HEK293 (cell line): ENCODE measurements at regions not wholly inside any gene's neighbourhood (a gene's known extent, or its start where the extent isn't known, plus 50 kb on each side); places are given as distances from the start of the nearest gene placed in this dataset.

ENCODE experiments used
- CTCF ChIA-PET: fragments of 350-600 bp; formaldehyde crosslinking; extraction: SDS; loops from one replicate; lab custom pipeline; 2021; ENCODE audit warnings: antibody characterized with exemption; lab: Yijun Ruan, JAX
- POLR2A ChIA-PET: fragments of 300-600 bp; formaldehyde crosslinking; extraction: SDS; loops from one replicate; lab custom pipeline; 2020; ENCODE audit warnings: antibody characterized with exemption, inconsistent platforms; lab: Yijun Ruan, JAX
- H3K27ac ChIP-seq: fragments of 200-500 bp; sonication (Bioruptor generic); 2 replicates; pipeline ENCODE4 v1.5.1; 2014; ENCODE audit warnings: low read depth, low read length, control low read depth, inconsistent platforms; ENCODE audit errors: extremely low read depth
- H3K36me3 ChIP-seq, 2 experiments: fragments of 200-500 bp in 1 of 2; sonication (Bioruptor generic) in 1 of 2; 1 replicate in 1 of 2; 2 replicates in 1 of 2; pipeline ENCODE4 v1.5.1; 2014 to 2017; ENCODE audit warnings: inconsistent platforms in 2 of 2, low read length in 2 of 2; ENCODE audit not compliant: control insufficient read depth in 2 of 2, insufficient read depth in 1 of 2
- H3K4me1 ChIP-seq: fragments of 200-500 bp; sonication (Bioruptor generic); 2 replicates; pipeline ENCODE4 v1.5.1; 2014; ENCODE audit warnings: mild to moderate bottlenecking, low read length, inconsistent platforms; ENCODE audit not compliant: control insufficient read depth, insufficient read depth
- H3K4me3 ChIP-seq: 2 replicates; pipeline ENCODE4 v1.5.1; 2011; ENCODE audit warnings: low read depth, mild to moderate bottlenecking, control low read depth, low read length, moderate library complexity
- H3K9me3 ChIP-seq: fragments of 200-500 bp; sonication (Bioruptor generic); 2 replicates; pipeline ENCODE4 v1.5.1; 2014; ENCODE audit warnings: low read depth, low read length, inconsistent platforms; ENCODE audit not compliant: control insufficient read depth, insufficient read depth
- IKZF3 ChIP-seq: fragments of 450-650 bp; IDR thresholded peaks from 2 replicates; pipeline ENCODE4 v1.5.0; 2018; ENCODE audit warnings: missing biosample characterization, mild to moderate bottlenecking, missing genetic modification characterization, moderate library complexity
- INSM2 ChIP-seq: fragments of 450-650 bp; formaldehyde crosslinking; IDR thresholded peaks from 2 replicates; pipeline ENCODE4 v1.5.1; 2016; ENCODE audit warnings: missing biosample characterization, missing genetic modification characterization
- KLF1 ChIP-seq: fragments of 450-650 bp; formaldehyde crosslinking; IDR thresholded peaks from 2 replicates; pipeline ENCODE4 v1.5.1; 2016; ENCODE audit warnings: missing biosample characterization, missing genetic modification characterization
- KLF8 ChIP-seq: fragments of 450-650 bp; formaldehyde crosslinking; IDR thresholded peaks from 2 replicates; pipeline ENCODE4 v1.5.1; 2016; ENCODE audit warnings: missing biosample characterization, missing genetic modification characterization
- REPIN1 ChIP-seq: fragments of 450-650 bp; formaldehyde crosslinking; IDR thresholded peaks from 2 replicates; pipeline ENCODE4 v1.5.1; 2017; ENCODE audit warnings: missing biosample characterization, missing genetic modification characterization, low read depth
- SCRT1 ChIP-seq: fragments of 450-650 bp; formaldehyde crosslinking; IDR thresholded peaks from 2 replicates; pipeline ENCODE4 v1.5.1; 2016; ENCODE audit warnings: missing biosample characterization, missing genetic modification characterization, borderline replicate concordance
- ZFP41 ChIP-seq: fragments of 450-650 bp; formaldehyde crosslinking; IDR thresholded peaks from 2 replicates; pipeline ENCODE4 v1.5.1; 2016; ENCODE audit warnings: missing biosample characterization, missing genetic modification characterization, borderline replicate concordance
- ZNF223 ChIP-seq: fragments of 450-650 bp; formaldehyde crosslinking; IDR thresholded peaks from 2 replicates; pipeline ENCODE4 v1.5.1; 2016; ENCODE audit warnings: missing biosample characterization, missing genetic modification characterization
- ZNF280C ChIP-seq: fragments of 450-650 bp; formaldehyde crosslinking; IDR thresholded peaks from 2 replicates; pipeline ENCODE4 v1.5.1; 2016; ENCODE audit warnings: missing biosample characterization, missing genetic modification characterization
- ZNF391 ChIP-seq: fragments of 450-650 bp; formaldehyde crosslinking; IDR thresholded peaks from 2 replicates; pipeline ENCODE4 v1.5.1; 2016; ENCODE audit warnings: low read depth, missing biosample characterization, missing genetic modification characterization, borderline replicate concordance
- ZNF48 ChIP-seq: fragments of 450-650 bp; formaldehyde crosslinking; IDR thresholded peaks from 2 replicates; pipeline ENCODE4 v1.5.1; 2016; ENCODE audit warnings: missing biosample characterization, missing genetic modification characterization
- ZNF558 ChIP-seq: fragments of 450-650 bp; formaldehyde crosslinking; IDR thresholded peaks from 2 replicates; pipeline ENCODE4 v1.5.1; 2016; ENCODE audit warnings: missing biosample characterization, missing genetic modification characterization
- ZNF645 ChIP-seq: fragments of 450-650 bp; formaldehyde crosslinking; IDR thresholded peaks from 2 replicates; pipeline ENCODE4; 2016; ENCODE audit warnings: missing biosample characterization, missing genetic modification characterization
- ZNF707 ChIP-seq: fragments of 450-650 bp; formaldehyde crosslinking; IDR thresholded peaks from 2 replicates; pipeline ENCODE4 v1.5.1; 2016; ENCODE audit warnings: missing biosample characterization, missing genetic modification characterization
- ZNF747 ChIP-seq: fragments of 450-650 bp; formaldehyde crosslinking; IDR thresholded peaks from 2 replicates; pipeline ENCODE4 v1.5.1; 2016; ENCODE audit warnings: missing biosample characterization, missing genetic modification characterization
- ZXDB ChIP-seq: fragments of 450-650 bp; formaldehyde crosslinking; IDR thresholded peaks from 2 replicates; pipeline ENCODE4 v1.5.1; 2016; ENCODE audit warnings: missing biosample characterization, missing genetic modification characterization
- TF ChIP-seq, protein P1 (sequence below): fragments of 450-650 bp; formaldehyde crosslinking; IDR thresholded peaks from 2 replicates; pipeline ENCODE4 v1.5.1; 2016; ENCODE audit warnings: missing biosample characterization, missing genetic modification characterization
- TF ChIP-seq, protein P2 (sequence below): fragments of 450-650 bp; formaldehyde crosslinking; IDR thresholded peaks from 2 replicates; pipeline ENCODE4 v1.5.1; 2016; ENCODE audit warnings: missing biosample characterization, missing genetic modification characterization

DNA sequence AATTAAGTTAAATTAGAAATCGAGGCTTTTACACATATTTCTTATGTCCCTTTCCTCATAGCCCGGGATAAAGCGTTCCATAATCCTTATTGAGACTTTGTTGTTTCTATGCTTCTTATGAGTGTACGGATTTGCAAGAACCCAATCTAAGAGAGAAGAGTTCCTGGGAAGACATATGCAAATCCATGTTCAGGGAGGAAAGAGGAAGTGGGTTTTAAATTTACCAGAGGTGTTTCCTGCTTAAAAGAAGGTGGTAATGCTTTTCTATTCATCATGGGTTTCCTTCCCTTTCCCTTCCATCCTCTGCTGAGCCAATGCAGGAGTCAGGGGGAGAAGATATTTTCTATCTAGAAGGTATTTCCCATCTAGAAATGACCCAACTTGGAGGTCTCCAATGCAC, 345.8 kb downstream of the ZNF516 start:
- Histone ChIP-seq H3K27ac (no peak overlapping the region), H3K36me3 (no peaks in the 10 kb centered on the region), H3K9me3 (no peaks in the 10 kb centered on the region), H3K4me1 (no peaks in the 10 kb centered on the region), H3K4me3 (no peak overlapping the region)
- ChIA-PET CTCF (interaction anchor here (0.5 kb wide), 1 partner anchor 34 kb away, joined by 3 read pairs; no protein-coding TSS in a partner anchor), POLR2A (no interaction called here)
- TF ChIP-seq ZNF645 (no peak), SCRT1 (tag by site-specific recombination) (no peak), ZNF558 (tag by site-specific recombination) (no peak), ZFP41 (no peak), KLF1 (no peak), ZNF391 (tag by site-specific recombination) (no peak), ZNF747 (tag by site-specific recombination) (no peak), ZNF280C (no peak), REPIN1 (tag by site-specific recombination) (no peak), ZNF223 (tag by site-specific recombination) (no peak), ZNF48 (tag by site-specific recombination) (no peak), IKZF3 (tag by site-specific recombination) (no peak)
- TF ChIP-seq, protein P1, sequence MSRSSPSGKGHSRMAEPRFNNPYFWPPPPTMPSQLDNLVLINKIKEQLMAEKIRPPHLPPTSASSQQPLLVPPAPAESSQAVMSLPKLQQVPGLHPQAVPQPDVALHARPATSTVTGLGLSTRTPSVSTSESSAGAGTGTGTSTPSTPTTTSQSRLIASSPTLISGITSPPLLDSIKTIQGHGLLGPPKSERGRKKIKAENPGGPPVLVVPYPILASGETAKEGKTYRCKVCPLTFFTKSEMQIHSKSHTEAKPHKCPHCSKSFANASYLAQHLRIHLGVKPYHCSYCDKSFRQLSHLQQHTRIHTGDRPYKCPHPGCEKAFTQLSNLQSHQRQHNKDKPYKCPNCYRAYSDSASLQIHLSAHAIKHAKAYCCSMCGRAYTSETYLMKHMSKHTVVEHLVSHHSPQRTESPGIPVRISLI (tag by site-specific recombination), result no peak
- TF ChIP-seq, protein P2, sequence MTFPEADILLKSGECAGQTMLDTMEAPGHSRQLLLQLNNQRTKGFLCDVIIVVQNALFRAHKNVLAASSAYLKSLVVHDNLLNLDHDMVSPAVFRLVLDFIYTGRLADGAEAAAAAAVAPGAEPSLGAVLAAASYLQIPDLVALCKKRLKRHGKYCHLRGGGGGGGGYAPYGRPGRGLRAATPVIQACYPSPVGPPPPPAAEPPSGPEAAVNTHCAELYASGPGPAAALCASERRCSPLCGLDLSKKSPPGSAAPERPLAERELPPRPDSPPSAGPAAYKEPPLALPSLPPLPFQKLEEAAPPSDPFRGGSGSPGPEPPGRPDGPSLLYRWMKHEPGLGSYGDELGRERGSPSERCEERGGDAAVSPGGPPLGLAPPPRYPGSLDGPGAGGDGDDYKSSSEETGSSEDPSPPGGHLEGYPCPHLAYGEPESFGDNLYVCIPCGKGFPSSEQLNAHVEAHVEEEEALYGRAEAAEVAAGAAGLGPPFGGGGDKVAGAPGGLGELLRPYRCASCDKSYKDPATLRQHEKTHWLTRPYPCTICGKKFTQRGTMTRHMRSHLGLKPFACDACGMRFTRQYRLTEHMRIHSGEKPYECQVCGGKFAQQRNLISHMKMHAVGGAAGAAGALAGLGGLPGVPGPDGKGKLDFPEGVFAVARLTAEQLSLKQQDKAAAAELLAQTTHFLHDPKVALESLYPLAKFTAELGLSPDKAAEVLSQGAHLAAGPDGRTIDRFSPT, result no peak

DNA sequence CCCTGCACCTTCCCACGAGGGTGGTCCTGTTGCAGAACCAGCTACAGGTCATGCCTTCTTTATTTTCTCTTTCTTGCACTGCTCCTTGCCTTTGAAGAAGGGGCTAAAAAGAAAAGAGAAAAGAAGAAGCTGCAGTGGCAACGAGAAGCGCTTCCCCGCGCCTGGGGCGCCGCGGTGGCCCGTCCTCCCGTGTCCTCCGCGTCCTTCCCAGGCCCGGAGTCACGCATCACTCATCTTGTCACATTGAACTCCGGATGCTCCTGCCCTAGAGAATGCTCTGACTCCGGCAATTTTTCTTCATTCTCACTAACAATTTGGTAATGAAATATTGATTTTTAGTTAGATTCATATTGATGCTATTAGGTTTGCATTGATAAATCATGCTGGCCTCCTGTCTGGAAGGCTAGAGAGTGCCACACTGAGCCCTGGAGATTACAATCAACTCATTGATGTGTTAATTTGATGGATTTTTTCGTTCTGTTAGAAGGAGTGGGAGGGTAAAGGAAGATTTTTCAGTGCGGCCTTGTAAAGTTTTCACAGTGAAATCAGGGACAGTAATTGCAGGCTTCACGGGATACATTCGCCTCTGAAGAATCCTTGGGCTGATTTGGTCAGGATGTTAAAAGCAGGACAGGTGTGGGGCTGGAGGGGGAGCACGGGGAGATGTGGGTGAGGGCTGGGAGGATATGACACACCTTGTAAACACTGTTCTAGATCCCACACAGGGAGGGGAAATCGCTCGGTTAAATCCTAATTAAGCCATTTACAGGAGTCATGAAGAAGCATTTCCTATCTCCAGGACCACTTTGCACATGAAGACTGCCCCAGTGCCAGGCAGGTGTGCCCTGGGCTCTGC, 349.3 kb downstream of the ZNF516 start:
- ChIA-PET POLR2A (no interaction called here), CTCF (no interaction called here)
- Histone ChIP-seq H3K4me3 (no peak overlapping the region), H3K9me3 (no peaks in the 10 kb centered on the region), H3K4me1 (no peaks in the 10 kb centered on the region), H3K27ac (no peak overlapping the region), H3K36me3 (no peaks in the 10 kb centered on the region)
- no peak for TF ChIP-seq INSM2 (tag by site-specific recombination)
- TF ChIP-seq ZNF707 (tag by site-specific recombination), result no peak
- no peak for TF ChIP-seq ZXDB (tag by site-specific recombination)
- no peak for TF ChIP-seq KLF8 (tag by site-specific recombination)
